PFSK-1 (cell line): ENCODE measurements at regions not wholly inside any gene's neighbourhood (a gene's known extent, or its start where the extent isn't known, plus 50 kb on each side); places are given as distances from the start of the nearest gene placed in this dataset.

Experiments
- FOXP2 ChIP-seq: optimal IDR thresholded peaks from 2 replicates; pipeline ENCODE3; 2011; ENCODE audit warnings: borderline replicate concordance, control low read depth, inconsistent platforms; ENCODE audit not compliant: insufficient read depth; ENCODE audit errors: extremely low read length, extremely low read depth
- POLR2AphosphoS5 ChIP-seq: IDR thresholded peaks from 2 replicates; pipeline ENCODE4 v1.6.1; 2012; ENCODE audit warnings: low read depth, mild to moderate bottlenecking, control low read depth, low read length, moderate library complexity
- REST ChIP-seq, 2 experiments: IDR thresholded peaks; 2 replicates each; pipeline versions ENCODE4 v1.6.1 to v1.8.0; 2011 to 2012; ENCODE audit warnings: low read depth in 2 of 2, low read length in 2 of 2, control low read depth in 1 of 2, inconsistent platforms in 1 of 2, mild to moderate bottlenecking in 1 of 2, moderate library complexity in 1 of 2; ENCODE audit not compliant: insufficient read depth in 1 of 2
- SIN3A ChIP-seq: IDR thresholded peaks from 2 replicates; pipeline ENCODE4 v1.6.1; 2012; ENCODE audit warnings: mild to moderate bottlenecking, low read length, moderate library complexity, borderline replicate concordance; ENCODE audit not compliant: insufficient read depth
- TAF1 ChIP-seq: IDR thresholded peaks from 2 replicates; pipeline ENCODE4 v1.6.1; 2012; ENCODE audit warnings: low read length, control low read depth, borderline replicate concordance; ENCODE audit not compliant: insufficient read depth

DNA sequence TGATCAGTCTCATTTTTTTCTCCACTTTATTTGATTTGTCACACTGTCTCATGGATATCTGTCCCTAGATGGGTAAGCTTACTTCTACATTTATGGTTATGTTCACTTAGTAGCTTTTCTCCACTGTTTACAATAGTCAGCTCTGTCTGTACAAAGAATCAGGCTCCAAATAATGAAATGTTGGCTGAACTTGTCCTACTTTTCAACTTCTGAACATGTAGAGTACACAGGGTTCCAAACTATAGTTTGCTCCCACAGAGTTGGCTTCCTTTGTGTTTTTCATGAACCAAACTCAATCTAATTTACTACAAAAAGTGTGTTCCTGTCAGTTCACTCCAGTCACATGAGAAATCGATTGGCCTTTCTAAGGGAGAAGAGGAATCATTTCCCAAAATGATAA, 175.0 kb downstream of the CCDC71L start:
- TF ChIP-seq FOXP2 (no peak), SIN3A (no peak), REST (IDR thresholded peaks at IDR 0.05; ENCODE audit: insufficient read depth in 1 of 2, low read depth in 2 of 2, low read length in 2 of 2) (no peak), POLR2AphosphoS5 (no peak), TAF1 (no peak)

- TF ChIP-seq TAF1 (no peak), SIN3A (no peak), FOXP2 (no peak), POLR2AphosphoS5 (no peak), REST (IDR thresholded peaks at IDR 0.05; ENCODE audit: insufficient read depth in 1 of 2, low read depth in 2 of 2, low read length in 2 of 2) (no peak)
Observed at GRCh38 chr7:106485031-106485551, 175.9 kb downstream of the CCDC71L start.

GRCh38 chr7:106484562-106484961, 176.4 kb downstream of the CCDC71L start:
- TF ChIP-seq TAF1 = no peak

- TF ChIP-seq POLR2AphosphoS5 = no peak
- TF ChIP-seq TAF1 = no peak
- TF ChIP-seq SIN3A = no peak
- no peak for TF ChIP-seq REST (IDR thresholded peaks at IDR 0.05; ENCODE audit: insufficient read depth in 1 of 2, low read depth in 2 of 2, low read length in 2 of 2)
- TF ChIP-seq FOXP2 = no peak
Observed at GRCh38 chr7:106482091-106482490, 178.9 kb downstream of the CCDC71L start.

- TF ChIP-seq POLR2AphosphoS5 (no peak), FOXP2 (no peak), SIN3A (no peak), REST (IDR thresholded peaks at IDR 0.05; ENCODE audit: insufficient read depth in 1 of 2, low read depth in 2 of 2, low read length in 2 of 2) (no peak), TAF1 (no peak)
Observed at GRCh38 chr7:106480616-106481031, 180.3 kb downstream of the CCDC71L start.
